IMR-90 (cell line): ENCODE measurements at regions not wholly inside any gene's neighbourhood (a gene's known extent, or its start where the extent isn't known, plus 50 kb on each side); places are given as distances from the start of the nearest gene placed in this dataset.

Source experiments
- ATAC-seq: fragments of 200-7000 bp; cut with Tn5 transposase; 2 replicates; pipeline ENCODE4 v1.9.1; 2020; ENCODE audit warnings: low read depth, mild to moderate bottlenecking, moderate library complexity
- BruUV-seq: library from RNA; stranded (reverse); fragments of 400-500 nt; replicated peaks from 2 replicates; lab custom pipeline; 2021; lab: Mats Ljungman, UMichigan
- CTCF ChIA-PET: fragments of 300-600 bp; formaldehyde crosslinking; extraction: SDS; loops from one replicate; lab custom pipeline; 2021; ENCODE audit warnings: antibody characterized with exemption; lab: Yijun Ruan, JAX
- POLR2A ChIA-PET: fragments of 300-600 bp; sonication (Branson Sonifier 250); formaldehyde crosslinking; loops from one replicate; lab custom pipeline; 2022; ENCODE audit warnings: antibody characterized with exemption; ENCODE audit not compliant: unreplicated experiment; lab: Charles Lee
- DNase-seq: peaks from one replicate; pipeline ENCODE4 v3.0.0; 2013
- H2AFZ ChIP-seq: replicated peaks from 2 replicates; pipeline ENCODE3; 2013; ENCODE audit warnings: low read length, mild to moderate bottlenecking; ENCODE audit not compliant: poor library complexity
- H2AK5ac ChIP-seq: 2 replicates; pipeline ENCODE4 v1.6.1; 2013; ENCODE audit warnings: low read depth, low read length, inconsistent platforms
- H2AK9ac ChIP-seq: replicated peaks from 2 replicates; pipeline ENCODE3; 2013; ENCODE audit warnings: mild to moderate bottlenecking, low read depth, low read length, moderate library complexity; ENCODE audit not compliant: poor library complexity
- H2BK120ac ChIP-seq: 2 replicates; pipeline ENCODE4 v1.6.1; 2013; ENCODE audit warnings: low read depth, low read length, inconsistent platforms
- H2BK15ac ChIP-seq: 3 replicates; pipeline ENCODE4 v1.6.1; 2013; ENCODE audit warnings: low read depth, low read length, inconsistent platforms
- H2BK20ac ChIP-seq: 2 replicates; pipeline ENCODE4 v1.6.1; 2013; ENCODE audit warnings: low read depth, mild to moderate bottlenecking, inconsistent platforms, low read length, moderate library complexity
- H2BK5ac ChIP-seq: 2 replicates; pipeline ENCODE4 v1.6.1; 2013; ENCODE audit warnings: mild to moderate bottlenecking, low read depth, low read length, inconsistent platforms; ENCODE audit not compliant: poor library complexity, severe bottlenecking
- H3K14ac ChIP-seq: replicated peaks from 2 replicates; pipeline ENCODE4 v1.6.1; 2013; ENCODE audit warnings: low read depth, low read length, inconsistent platforms
- H3K18ac ChIP-seq: 2 replicates; pipeline ENCODE4 v1.6.1; 2013; ENCODE audit warnings: low read depth, low read length, control low read depth
- H3K23ac ChIP-seq: 2 replicates; pipeline ENCODE4 v1.6.1; 2013; ENCODE audit warnings: low read depth, low read length, inconsistent platforms
- H3K27ac ChIP-seq: 2 replicates; pipeline ENCODE4 v1.5.1; 2013; ENCODE audit warnings: mild to moderate bottlenecking, control low read depth, low read length; ENCODE audit not compliant: insufficient read depth
- H3K27me3 ChIP-seq: 2 replicates; pipeline ENCODE4 v1.6.1; 2013; ENCODE audit warnings: low read length; ENCODE audit not compliant: control insufficient read depth, insufficient read depth
- H3K36me3 ChIP-seq: 2 replicates; pipeline ENCODE4 v1.6.1; 2013; ENCODE audit warnings: low read length, mixed read lengths; ENCODE audit not compliant: control insufficient read depth, insufficient read depth
- H3K4ac ChIP-seq: 2 replicates; pipeline ENCODE4 v1.6.1; 2013; ENCODE audit warnings: low read depth, low read length, inconsistent platforms
- H3K4me1 ChIP-seq: 2 replicates; pipeline ENCODE4 v1.6.1; 2013; ENCODE audit warnings: low read length, mixed read lengths; ENCODE audit not compliant: control insufficient read depth, insufficient read depth
- H3K4me2 ChIP-seq: 2 replicates; pipeline ENCODE4 v1.6.1; 2013; ENCODE audit warnings: low read depth, mild to moderate bottlenecking, control low read depth, low read length, moderate library complexity
- H3K4me3 ChIP-seq: 2 replicates; pipeline ENCODE4 v1.5.1; 2013; ENCODE audit warnings: low read depth, mild to moderate bottlenecking, control low read depth, low read length, moderate library complexity; ENCODE audit not compliant: insufficient read depth
- H3K56ac ChIP-seq: 2 replicates; pipeline ENCODE4 v1.6.1; 2013; ENCODE audit warnings: low read length, inconsistent platforms; ENCODE audit not compliant: insufficient read depth; ENCODE audit errors: extremely low read depth
- H3K79me1 ChIP-seq, 2 experiments: 2 replicates each; pipeline ENCODE4 v1.6.1; 2013; ENCODE audit warnings: low read length in 2 of 2, inconsistent platforms in 1 of 2, low read depth in 1 of 2
- H3K9ac ChIP-seq: 2 replicates; pipeline ENCODE4 v1.6.1; 2013; ENCODE audit warnings: low read depth, low read length, control low read depth
- H3K9me1 ChIP-seq: 2 replicates; pipeline ENCODE4 v1.6.1; 2013; ENCODE audit warnings: low read length, inconsistent platforms; ENCODE audit not compliant: insufficient read depth
- H3K9me3 ChIP-seq: 2 replicates; pipeline ENCODE4 v1.6.1; 2013; ENCODE audit warnings: low read length; ENCODE audit not compliant: control insufficient read depth, insufficient read depth
- H4K20me1 ChIP-seq: 2 replicates; pipeline ENCODE4 v1.6.1; 2013; ENCODE audit warnings: low read length, inconsistent platforms; ENCODE audit not compliant: insufficient read depth
- H4K5ac ChIP-seq: 2 replicates; pipeline ENCODE4 v1.6.1; 2013; ENCODE audit warnings: mild to moderate bottlenecking, low read depth, low read length, control low read depth
- H4K8ac ChIP-seq, 2 experiments: 2 replicates each; pipeline ENCODE4 v1.6.1; 2013; ENCODE audit warnings: low read depth in 2 of 2, low read length in 2 of 2, control low read depth in 1 of 2, inconsistent platforms in 1 of 2
- H4K91ac ChIP-seq: 2 replicates; pipeline ENCODE4 v1.6.1; 2013; ENCODE audit warnings: low read depth, low read length, inconsistent platforms; ENCODE audit not compliant: insufficient read depth
- BHLHE40 ChIP-seq: fragments of 150-350 bp; IDR thresholded peaks from 2 replicates; pipeline ENCODE4 v1.6.1; 2016; ENCODE audit warnings: mild to moderate bottlenecking, low read depth, low read length
- CEBPB ChIP-seq: IDR thresholded peaks from 2 replicates; pipeline ENCODE4 v1.6.1; 2012; ENCODE audit warnings: low read depth, low read length, improper control_type of control experiment
- CHD1 ChIP-seq: IDR thresholded peaks from 2 replicates; pipeline ENCODE4 v1.6.1; 2012; ENCODE audit warnings: low read depth, low read length, improper control_type of control experiment
- CTCF ChIP-seq: conservative IDR thresholded peaks from 2 replicates; pipeline ENCODE4 v1.5.1; 2012; ENCODE audit warnings: mild to moderate bottlenecking, low read depth, low read length, improper control_type of control experiment
- ELK1 ChIP-seq: fragments of 150-350 bp; IDR thresholded peaks from 2 replicates; pipeline ENCODE4 v1.6.1; 2016; ENCODE audit warnings: low read depth, mild to moderate bottlenecking, low read length, moderate library complexity, borderline replicate concordance
- FOS ChIP-seq: fragments of 150-350 bp; IDR thresholded peaks from 2 replicates; pipeline ENCODE4 v1.6.1; 2016; ENCODE audit warnings: low read depth, low read length
- MAFK ChIP-seq: IDR thresholded peaks from 2 replicates; pipeline ENCODE4 v1.6.1; 2012; ENCODE audit warnings: low read depth, low read length, improper control_type of control experiment
- MAZ ChIP-seq: IDR thresholded peaks from 2 replicates; pipeline ENCODE4 v1.6.1; 2012; ENCODE audit warnings: low read depth, mild to moderate bottlenecking, low read length, improper control_type of control experiment, moderate library complexity, borderline replicate concordance
- MXI1 ChIP-seq: IDR thresholded peaks from 2 replicates; pipeline ENCODE4 v1.6.1; 2012; ENCODE audit warnings: low read depth, mild to moderate bottlenecking, low read length, moderate library complexity, borderline replicate concordance
- NFE2L2 ChIP-seq: fragments of 150-350 bp; IDR thresholded peaks from 2 replicates; pipeline ENCODE4 v1.6.1; 2016; ENCODE audit warnings: low read depth, mild to moderate bottlenecking, low read length
- POLR2A ChIP-seq: IDR thresholded peaks from 2 replicates; pipeline ENCODE4 v1.6.1; 2012; ENCODE audit warnings: mild to moderate bottlenecking, low read depth, low read length
- RAD21 ChIP-seq: IDR thresholded peaks from 2 replicates; pipeline ENCODE4 v1.6.1; 2012; ENCODE audit warnings: low read length, improper control_type of control experiment
- RCOR1 ChIP-seq: IDR thresholded peaks from 2 replicates; pipeline ENCODE4 v1.6.1; 2012; ENCODE audit warnings: mild to moderate bottlenecking, low read length, improper control_type of control experiment; ENCODE audit not compliant: insufficient replicate concordance
- RFX5 ChIP-seq: IDR thresholded peaks from 2 replicates; pipeline ENCODE4 v1.8.0; 2012; ENCODE audit warnings: low read depth, mild to moderate bottlenecking, low read length, moderate library complexity
- SMC3 ChIP-seq: fragments of 150-350 bp; IDR thresholded peaks from 2 replicates; pipeline ENCODE4 v1.6.1; 2016; ENCODE audit warnings: low read depth, mild to moderate bottlenecking, antibody characterized with exemption, low read length, moderate library complexity
- USF2 ChIP-seq: fragments of 150-350 bp; IDR thresholded peaks from 2 replicates; pipeline ENCODE4 v1.6.1; 2017; ENCODE audit warnings: mild to moderate bottlenecking, antibody characterized with exemption, low read length, low read depth
- WGBS, 2 experiments: methylation state at CpG; one replicate each; pipeline versions ENCODE4 v1.1.5 to v1.1.7; 2013; ENCODE audit warnings: missing lambda C conversion rate in 2 of 2; ENCODE audit not compliant: insufficient read length in 1 of 2; ENCODE audit errors: extremely low coverage in 2 of 2; 5-methylcytosine and 5-hydroxymethylcytosine counted together
- dilution Hi-C: fragments of 300-500 bp; cut with HindIII; formaldehyde crosslinking; loops from one replicate; pipeline ENCODE4 v1.14.3; 2018; ENCODE audit warnings: low sequenced_read_pairs; ENCODE audit not compliant: unreplicated experiment
- in situ Hi-C: fragments of 300-500 bp; cut with MboI; formaldehyde crosslinking; loops from 3 replicates; pipeline ENCODE4 v1.14.3; 2019; ENCODE audit warnings: low sequenced_read_pairs, inconsistent platforms, mixed read lengths
- intact Hi-C: fragments of 100-400 bp; cut with micrococcal nuclease; formaldehyde crosslinking; loops from 2 replicates; pipeline ENCODE4 v1.10.0; 2022

GRCh38 chr1:38308780-38309179, 262.2 kb upstream of the POU3F1 start:
- CTCF ChIA-PET, result no interaction called here
- ATAC-seq, result no peak
- intact Hi-C loops, result no loop called here

More at GRCh38 chr1:38308780-38309179, 262.2 kb upstream of the POU3F1 start:
- Histone ChIP-seq H3K4me1 (no peaks in the 10 kb centered on the region), H3K9me1 (no peaks in the 10 kb centered on the region), H3K9ac (no peak overlapping the region), H3K18ac (no peak overlapping the region), H3K27ac (no peak overlapping the region), H2AK9ac (no peak overlapping the region), H4K91ac (no peak overlapping the region), H3K36me3 (no peaks in the 10 kb centered on the region), H2AFZ (no peak overlapping the region), H3K4me3 (no peak overlapping the region), H3K9me3 (no peaks in the 10 kb centered on the region), H2AK5ac (no peak overlapping the region), H2BK5ac (no peak overlapping the region), H3K56ac (no peak overlapping the region), H3K4ac (no peak overlapping the region), H3K23ac (no peak overlapping the region), H3K4me2 (no peak overlapping the region), H2BK20ac (no peak overlapping the region), H4K20me1 (no peaks in the 10 kb centered on the region), H4K5ac (no peak overlapping the region), H2BK120ac (no peak overlapping the region), H2BK15ac (no peak overlapping the region), H3K27me3 (no peaks in the 10 kb centered on the region), H3K14ac (no peak overlapping the region), H3K79me1 (no peaks in the 10 kb centered on the region), H4K8ac (no peak overlapping the region)
- dilution Hi-C loops, result no loop called here
- TF ChIP-seq MAZ, result no peak
- no peak for TF ChIP-seq MXI1
- no peak for TF ChIP-seq MAFK
- TF ChIP-seq RFX5, result no peak
- no peak for TF ChIP-seq ELK1
- no peak for TF ChIP-seq CTCF
- no peak for TF ChIP-seq SMC3
- TF ChIP-seq FOS, result no peak
- no peak for TF ChIP-seq RAD21
- TF ChIP-seq BHLHE40, result no peak
- TF ChIP-seq NFE2L2, result no peak
- TF ChIP-seq USF2, result no peak
- no peak for TF ChIP-seq RCOR1
- TF ChIP-seq CHD1, result no peak
- no peak for TF ChIP-seq CEBPB
- no peak for TF ChIP-seq POLR2A
- POLR2A ChIA-PET, result no interaction called here
- in situ Hi-C loops, result no loop called here
- no TSS peak for BruUV-seq
- WGBS, 2 experiments, result no CpG with 5 or more reads among the region's 2 CpGs
- DNase-seq, result no peak
